NCI-H526 treated with DMSO at 0.1 percent for 48 hours (cell line): ENCODE measurements at regions not wholly inside any gene's neighbourhood (a gene's known extent, or its start where the extent isn't known, plus 50 kb on each side); places are given as distances from the start of the nearest gene placed in this dataset.
"Not testable (repeated sequence)": the region's sequence is repeated elsewhere in the genome, so short reads cannot be mapped to it uniquely, and the experiment has no call there.

Experiments used
- DNase-seq: peaks from one replicate; lab custom pipeline; 2025; lab: John Stamatoyannopoulos, UW

- no peak for DNase-seq
Observed at GRCh38 chr21:32884062-32884461, 112.5 kb upstream of the PAXBP1 start.

DNA sequence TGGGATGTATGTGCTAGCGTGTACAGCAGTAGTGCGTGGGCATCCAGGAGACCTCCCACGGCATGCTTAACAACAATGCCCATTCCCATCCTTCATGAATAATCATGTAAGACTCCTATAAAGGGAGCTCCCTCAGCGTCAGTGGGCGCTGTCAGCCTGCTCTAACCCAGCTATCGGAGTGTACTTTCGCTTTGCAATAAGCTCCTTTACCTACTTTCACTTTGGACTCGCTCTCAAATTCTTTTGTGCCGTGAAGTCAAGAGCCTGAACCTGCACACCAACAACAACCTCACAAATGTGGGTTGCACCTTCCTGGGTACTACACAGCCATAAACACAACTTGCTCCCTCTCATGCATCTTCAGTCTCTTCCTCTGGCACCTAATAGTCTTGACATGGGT, 114.8 kb upstream of the PAXBP1 start:
- no peak for DNase-seq

DNA sequence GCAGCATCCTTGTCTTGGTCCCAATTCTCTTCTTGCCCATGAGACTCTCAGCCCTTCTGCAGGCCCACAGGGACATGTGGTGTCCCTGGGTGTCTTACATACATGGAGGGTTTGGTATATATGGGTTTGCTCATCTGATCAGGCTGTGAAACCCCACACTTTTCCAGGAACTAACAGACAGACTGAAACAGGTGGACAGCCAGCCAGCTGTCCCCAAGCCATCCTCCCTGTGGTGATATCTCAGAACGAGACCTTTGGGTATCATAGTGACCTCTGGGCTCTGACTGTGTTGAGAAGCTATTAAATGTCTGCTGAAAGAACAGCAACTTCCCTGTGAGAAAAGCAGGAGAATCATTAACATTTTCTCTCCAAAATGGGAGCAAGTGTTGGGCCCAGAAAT, 115.5 kb upstream of the PAXBP1 start:
- DNase-seq, result no peak

DNA sequence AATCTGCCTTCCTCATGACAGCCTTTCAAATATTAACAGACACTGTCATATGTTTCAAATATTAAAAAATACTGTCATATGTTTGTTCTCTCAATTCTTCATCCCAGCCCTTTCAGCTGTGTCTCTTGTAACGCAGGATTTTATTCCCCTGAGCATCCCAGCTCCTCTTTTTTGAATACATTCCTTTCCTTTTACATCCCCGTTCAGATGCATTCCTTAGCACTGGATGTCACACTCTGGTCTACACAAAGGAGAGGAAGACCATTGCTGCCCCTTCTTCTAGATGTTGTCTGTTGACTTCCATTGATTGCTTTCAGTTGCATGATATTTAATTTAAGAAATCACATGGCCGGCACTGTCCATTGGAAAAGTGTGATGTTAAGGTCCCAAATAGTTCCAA, 117.4 kb upstream of the PAXBP1 start:
- no peak for DNase-seq

GRCh38 chr21:32889596-32889995, 118.0 kb upstream of the PAXBP1 start:
- no peak for DNase-seq

- DNase-seq, result no peak
Observed at GRCh38 chr21:32894321-32894720, 122.8 kb upstream of the PAXBP1 start.

GRCh38 chr21:32900814-32901213, 124.9 kb upstream of the OLIG2 start:
- DNase-seq, result no peak

- no peak for DNase-seq
Observed at GRCh38 chr21:32907521-32907920, 118.2 kb upstream of the OLIG2 start.

DNA sequence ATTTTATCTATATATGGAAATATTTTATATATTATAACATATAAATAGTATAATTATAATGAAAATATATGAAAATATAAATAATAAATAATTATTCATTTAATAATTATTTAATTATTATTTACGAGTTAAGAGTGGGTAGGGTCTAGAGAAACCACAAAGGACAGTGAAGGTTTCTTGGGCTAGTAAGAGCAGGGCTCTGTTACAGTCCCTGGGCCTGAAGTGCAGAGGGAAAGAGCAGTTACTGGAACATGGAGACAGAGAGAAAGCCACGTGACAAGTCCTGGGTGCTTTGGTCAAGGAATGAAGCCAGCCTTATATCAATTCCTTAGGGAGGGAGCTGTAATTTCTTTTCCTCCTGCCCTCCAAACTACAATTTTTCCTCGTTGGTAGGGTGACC, 117.2 kb upstream of the OLIG2 start:
- no peak for DNase-seq

- no peak for DNase-seq
Observed at GRCh38 chr21:32909393-32909792, 116.3 kb upstream of the OLIG2 start.

GRCh38 chr21:32914424-32915039, 111.2 kb upstream of the OLIG2 start:
- DNase-seq, result no peak

DNA sequence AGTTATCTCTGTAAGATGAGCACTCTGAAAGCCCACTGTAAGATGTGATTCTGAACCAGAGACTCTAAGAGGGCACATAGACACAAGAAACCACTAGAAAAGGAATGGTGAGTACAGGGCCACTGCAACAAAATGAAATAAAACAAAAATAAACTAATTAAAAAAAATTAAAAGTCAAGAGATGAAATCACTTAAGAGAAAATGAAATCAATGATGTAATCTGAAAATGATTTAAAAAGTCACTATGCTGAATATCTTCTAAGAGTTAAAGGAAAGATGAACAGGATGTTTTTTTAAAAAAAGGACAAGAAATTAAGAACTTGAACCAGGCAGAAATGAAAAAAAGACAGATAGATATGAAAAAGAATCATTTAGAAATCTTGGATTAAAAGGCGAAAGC, 110.6 kb upstream of the OLIG2 start:
- no peak for DNase-seq

DNA sequence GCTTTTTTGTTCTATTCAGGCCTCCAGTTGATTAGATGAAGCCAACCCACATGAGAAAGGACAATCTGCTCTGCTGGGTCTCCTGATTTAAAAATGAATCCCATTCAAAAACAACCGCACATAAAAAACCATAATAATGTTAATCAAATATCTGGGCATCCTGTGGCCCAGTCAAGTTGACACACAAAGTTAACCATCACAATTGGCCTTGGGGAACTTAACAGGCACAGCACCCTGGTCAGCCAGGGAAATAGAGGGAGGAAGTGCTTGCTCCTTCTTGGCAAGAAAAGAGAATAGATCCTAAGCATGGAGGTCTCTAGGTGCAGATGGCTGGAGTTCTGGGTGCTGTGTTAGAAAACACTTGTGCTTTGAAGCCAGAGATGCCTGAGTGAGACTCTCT, 109.6 kb upstream of the OLIG2 start:
- DNase-seq, result no peak

DNA sequence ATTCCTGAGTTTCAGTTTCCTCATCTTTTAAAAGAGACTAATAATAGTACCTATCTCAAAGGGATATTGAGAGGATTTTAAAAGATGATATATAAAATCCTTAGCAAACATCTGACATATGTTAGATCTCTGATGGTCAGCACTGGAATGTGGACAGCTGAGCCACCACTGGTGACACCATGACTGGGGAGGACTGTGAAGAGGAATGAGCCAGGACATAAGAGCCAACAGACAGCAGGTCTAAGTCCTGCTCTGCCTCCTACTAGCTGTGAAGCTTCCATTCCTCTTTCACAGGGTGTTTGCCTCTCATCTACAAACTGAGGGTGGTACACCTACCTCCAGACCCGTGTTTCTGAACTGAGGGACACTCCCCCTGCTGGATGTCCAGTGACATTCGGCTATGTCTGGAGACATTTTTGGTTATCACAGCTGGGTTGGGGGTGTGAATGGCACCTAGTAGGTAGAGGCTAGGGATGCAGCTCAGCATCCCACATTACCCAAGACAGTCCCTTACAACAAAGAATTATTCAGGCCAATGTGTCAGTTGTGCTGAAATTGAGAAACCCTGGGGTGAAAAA, 109.1 kb upstream of the OLIG2 start:
- no peak for DNase-seq

DNA sequence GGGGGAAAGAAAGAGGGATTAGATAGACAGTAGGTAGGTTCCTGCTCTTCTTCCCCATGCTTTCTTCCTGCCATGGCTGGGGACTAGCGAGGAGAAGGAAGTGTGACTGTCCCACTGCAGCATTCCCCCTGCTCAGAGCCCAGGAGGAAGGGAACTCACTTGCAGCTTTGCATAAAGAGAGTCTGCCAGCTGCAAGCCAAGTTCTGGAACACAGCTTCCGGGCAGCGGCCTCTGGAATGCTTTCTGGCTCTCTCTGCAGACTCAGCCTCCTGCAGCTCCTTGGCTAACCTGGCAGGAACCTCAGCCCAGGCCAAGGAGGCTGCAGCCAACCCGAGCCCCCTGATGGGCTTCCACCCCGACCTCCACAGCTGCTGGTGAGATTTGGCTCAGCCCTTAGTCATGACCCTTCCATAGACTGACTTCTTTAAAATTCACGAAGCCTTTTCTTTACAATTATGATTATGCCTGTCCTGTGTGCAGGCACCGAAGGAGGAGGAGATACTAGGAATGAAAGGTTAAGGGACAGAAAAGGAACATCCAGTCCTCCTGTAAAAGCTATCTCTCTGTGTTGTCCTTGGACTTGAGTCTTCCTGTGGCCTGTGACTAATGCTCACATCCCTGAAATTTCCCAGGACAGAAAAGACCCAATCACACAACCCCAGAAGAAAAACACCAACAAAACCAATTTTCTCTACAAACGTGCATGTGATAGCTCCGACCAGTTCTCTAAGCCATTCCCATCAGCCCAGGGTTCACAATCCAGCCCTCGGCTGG, 108.2 kb upstream of the OLIG2 start:
- DNase-seq, result peak; percentile 7

- DNase-seq, result no peak
Observed at GRCh38 chr21:32918478-32919120, 107.1 kb upstream of the OLIG2 start.

DNA sequence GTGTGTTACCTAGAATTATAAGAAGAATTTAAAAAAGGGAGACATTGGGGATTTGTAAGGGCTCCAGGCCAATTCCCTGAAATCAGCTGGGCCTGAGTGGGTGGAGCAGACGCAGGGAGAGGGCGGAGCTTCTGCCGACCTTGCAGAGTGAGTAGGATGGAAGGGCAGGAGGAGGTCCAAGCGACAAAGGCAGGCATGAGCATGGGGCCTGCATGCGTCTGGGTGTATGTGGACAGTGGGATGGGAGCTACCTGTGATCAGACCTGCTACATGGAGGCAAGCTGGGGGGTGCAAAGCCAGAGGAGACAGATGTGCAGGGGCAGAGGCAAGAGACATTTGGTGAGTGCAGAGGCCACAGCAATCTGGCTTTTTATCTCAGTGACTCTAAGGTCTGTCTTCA, 105.3 kb upstream of the OLIG2 start:
- DNase-seq, result no peak

GRCh38 chr21:32921632-32922230, 104.0 kb upstream of the OLIG2 start:
- no peak for DNase-seq

- DNase-seq, result no peak
Observed at GRCh38 chr21:32925098-32925497, 100.6 kb upstream of the OLIG2 start.

- no peak for DNase-seq
Observed at GRCh38 chr21:32929633-32930038, 96.1 kb upstream of the OLIG2 start.

GRCh38 chr21:32930673-32931072, 95.1 kb upstream of the OLIG2 start:
- no peak for DNase-seq

- DNase-seq, result not testable (repeated sequence)
Observed at GRCh38 chr21:32934068-32934467, 91.7 kb upstream of the OLIG2 start.

GRCh38 chr21:32934829-32935228, 90.9 kb upstream of the OLIG2 start:
- no peak for DNase-seq
